Uterus (tissue), 2 donors: ENCODE measurements at regions not wholly inside any gene's neighbourhood (a gene's known extent, or its start where the extent isn't known, plus 50 kb on each side); places are given as distances from the start of the nearest gene placed in this dataset.

Experiments
- CTCF ChIP-seq, 4 experiments: fragments of 200-600 bp in 2 of 4; fragments of 450-650 bp in 2 of 4; sonication (generic) in 2 of 4; IDR thresholded peaks; one replicate each; pipeline ENCODE4 v1.5.1; 2016 to 2019; ENCODE audit warnings: antibody characterized with exemption in 4 of 4, mild to moderate bottlenecking in 2 of 4, moderate library complexity in 1 of 4
- POLR2A ChIP-seq, 2 donors: fragments of 450-650 bp; IDR thresholded peaks; one replicate each; pipeline ENCODE4 v1.6.1; 2016; ENCODE audit warnings: antibody characterized with exemption in 2 of 2, mild to moderate bottlenecking in 1 of 2, moderate library complexity in 1 of 2

- no peak for TF ChIP-seq CTCF (IDR thresholded peaks at IDR 0.05)
- no peak for TF ChIP-seq POLR2A (IDR thresholded peaks at IDR 0.05)
These were observed 118.0 kb upstream of the ZNF536 start for GRCh38 chr19:30254158-30254557.
